ENCODE measurements at regions not wholly inside any gene's neighbourhood (a gene's known extent, or its start where the extent isn't known, plus 50 kb on each side); places are given as distances from the start of the nearest gene placed in this dataset.

DNA sequence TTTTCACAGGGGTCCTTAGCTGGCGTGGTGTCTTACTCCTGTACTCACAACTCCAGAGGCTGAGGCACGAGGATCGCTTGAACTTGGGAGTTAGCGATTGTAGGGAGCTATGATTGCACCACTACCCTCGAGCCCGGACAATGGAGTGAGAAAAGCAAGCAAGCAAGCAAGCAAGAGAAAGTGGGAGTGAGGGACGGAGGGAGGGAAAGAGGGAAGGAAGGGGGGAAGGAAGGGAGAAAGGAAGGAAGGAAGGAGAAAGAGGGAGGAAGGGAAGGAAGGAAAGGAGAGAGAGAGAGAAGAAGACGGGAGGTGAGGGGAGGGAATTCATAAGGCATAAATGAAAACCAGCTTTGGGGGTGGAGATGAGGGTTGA is 120.5 kb downstream of the TRIM27 start:
- TF ChIP-seq POLR2AphosphoS5 (IDR thresholded peaks at IDR 0.05; ENCODE audit: low read depth, low read length) (no peak), POLR2A (IDR thresholded peaks at IDR 0.05; ENCODE audit: low read depth, low read length) (no peak)

Data from GM12892 (cell line).